GM19238 (cell line): ENCODE measurements at regions not wholly inside any gene's neighbourhood (a gene's known extent, or its start where the extent isn't known, plus 50 kb on each side); places are given as distances from the start of the nearest gene placed in this dataset.

Source experiments
- DNase-seq: peaks from one replicate; pipeline ENCODE4 v3.0.0; 2011; ENCODE audit warnings: low spot score; ENCODE audit not compliant: insufficient read length

DNA sequence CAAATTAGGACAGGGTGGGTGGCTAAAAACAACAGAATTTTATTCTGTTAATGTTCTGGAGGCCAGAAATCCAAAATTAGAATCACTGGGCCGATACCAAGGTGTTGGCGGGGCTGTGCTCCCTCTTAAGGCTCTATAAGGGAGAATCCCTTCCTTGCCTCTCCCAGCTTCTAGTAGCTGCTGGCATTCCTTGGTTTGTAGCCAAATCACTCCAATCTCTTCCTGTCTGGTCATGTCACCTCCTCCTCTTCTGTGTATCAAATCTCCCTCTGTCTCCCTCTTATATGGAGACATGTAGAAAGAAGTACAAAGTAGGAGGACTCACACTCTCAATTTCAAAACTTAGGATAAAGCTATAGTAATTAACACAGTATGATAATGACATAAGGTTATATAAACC lies 102.9 kb upstream of the SIRPA start:
- DNase-seq: no peak

DNA sequence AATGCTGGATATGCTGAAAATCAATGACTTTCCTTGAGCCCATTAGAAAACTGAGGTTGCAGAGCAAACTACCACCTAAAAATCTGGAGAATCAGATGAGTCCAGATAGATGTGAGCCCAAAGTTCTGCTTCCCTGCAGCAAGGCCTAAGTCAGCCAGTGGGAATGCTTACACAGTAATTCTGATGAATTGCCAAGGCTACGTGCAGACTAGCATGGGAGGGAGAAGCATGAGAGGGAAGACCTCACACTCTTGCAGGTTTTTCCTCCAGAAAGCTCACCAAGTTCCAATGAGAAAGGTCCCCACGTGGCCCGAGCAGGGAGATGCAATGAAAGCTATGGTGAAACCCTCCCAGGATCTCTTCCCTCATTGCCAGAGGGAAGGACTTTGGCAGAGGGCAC lies 104.8 kb upstream of the SIRPA start:
- DNase-seq: no peak

GRCh38 chr20:1788044-1788443 lies 107.2 kb upstream of the SIRPA start:
- no peak for DNase-seq

- DNase-seq: no peak
Measured at GRCh38 chr20:1786486-1786885, 108.7 kb upstream of the SIRPA start.

DNA sequence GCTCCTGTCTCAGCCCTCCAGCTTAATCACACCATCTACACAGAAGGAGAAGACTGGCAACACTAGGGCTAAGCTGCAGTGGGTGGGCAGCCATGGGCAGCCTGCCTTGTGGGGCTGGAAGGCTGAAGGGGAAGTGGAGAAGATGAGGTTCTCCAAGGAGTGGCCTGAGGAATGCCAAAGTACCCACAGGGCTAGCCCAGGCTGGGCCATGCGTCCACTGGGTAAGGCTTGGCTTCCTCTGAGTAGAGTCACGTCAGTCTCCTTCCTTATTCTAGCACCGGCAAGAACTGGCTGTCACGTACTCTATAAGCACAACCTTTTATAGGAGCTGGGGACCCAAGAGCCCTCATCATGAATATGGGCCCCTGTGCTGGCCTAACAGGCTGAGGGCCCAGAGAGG lies 110.6 kb upstream of the SIRPA start:
- no peak for DNase-seq

DNA sequence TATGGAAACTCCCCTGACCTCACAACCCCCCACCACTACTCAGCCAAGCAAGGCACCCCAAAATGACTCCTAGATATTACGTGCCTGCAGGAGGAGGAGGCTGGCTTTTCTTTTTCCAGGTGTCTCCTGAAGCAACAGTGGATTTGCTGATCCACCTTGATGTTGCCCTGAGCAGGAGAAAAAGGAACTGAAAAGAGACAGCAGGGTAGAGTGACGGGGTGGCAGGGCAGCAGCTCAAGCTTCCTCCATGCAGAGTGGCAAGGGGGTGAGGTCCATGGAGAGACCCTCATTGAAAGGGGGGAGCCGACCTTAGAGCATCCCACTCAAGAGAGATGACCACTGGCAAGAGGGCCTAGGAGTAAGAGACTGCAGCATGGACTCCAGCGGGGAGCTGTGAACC lies 112.0 kb upstream of the SIRPA start:
- no peak for DNase-seq

DNA sequence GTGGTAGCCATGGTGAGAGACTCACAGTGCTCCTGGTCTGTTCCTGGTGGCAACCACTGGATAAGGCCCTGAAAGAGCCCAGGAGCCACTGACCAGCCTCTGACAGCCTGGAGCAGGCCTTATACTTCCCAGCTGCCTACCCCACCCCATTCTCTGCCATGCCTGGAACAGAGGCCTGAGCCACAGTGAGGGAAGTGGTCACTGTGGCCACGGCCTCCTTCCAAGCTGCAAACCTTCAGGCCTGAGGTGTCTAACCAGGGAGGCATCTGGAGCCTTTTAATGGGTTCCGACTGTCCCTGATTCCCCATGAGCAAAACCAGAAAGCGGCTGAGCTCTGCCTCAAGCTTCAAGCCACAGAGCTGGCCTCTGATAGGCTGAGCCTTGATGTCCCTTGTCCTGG lies 113.0 kb upstream of the SIRPA start:
- DNase-seq: no peak

DNA sequence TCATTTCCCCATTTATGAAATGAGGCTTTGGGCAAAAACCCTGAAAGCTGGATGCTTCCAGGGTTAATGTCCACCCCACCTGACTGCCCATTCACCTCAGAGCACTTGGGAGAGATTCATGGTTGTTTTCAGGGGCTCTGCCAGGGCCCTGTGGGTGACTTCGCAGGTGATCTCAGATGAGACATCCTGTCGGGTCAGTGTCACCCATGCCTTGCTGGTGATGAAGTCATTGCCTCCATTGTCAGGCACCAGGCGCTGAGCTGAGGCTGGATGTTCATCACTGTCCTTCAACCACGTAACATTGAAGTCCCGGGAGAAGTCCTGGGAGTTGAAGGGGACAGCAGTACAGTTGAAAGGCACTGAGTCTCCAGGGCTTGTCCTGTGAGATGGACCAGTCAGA lies 115.6 kb upstream of the SIRPA start:
- DNase-seq: no peak

- DNase-seq: no peak
Measured at GRCh38 chr20:1778338-1778737, 116.9 kb upstream of the SIRPA start.

DNA sequence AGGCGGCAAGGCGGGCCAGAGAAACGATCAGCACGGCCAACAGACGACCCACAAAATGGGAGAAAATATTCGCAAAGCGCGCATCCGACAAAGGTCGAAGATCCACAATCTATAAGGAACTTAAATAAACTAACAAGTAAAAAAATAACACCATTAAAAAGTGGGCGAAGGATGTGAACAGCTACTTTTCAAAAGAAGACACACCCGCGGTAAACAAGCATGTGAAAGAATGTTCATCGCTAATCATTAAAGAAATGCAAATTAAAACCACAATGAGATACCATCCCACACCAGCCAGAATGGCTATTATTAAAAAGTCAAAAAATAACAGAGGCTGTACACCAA lies 117.8 kb upstream of the SIRPA start:
- DNase-seq: no peak

DNA sequence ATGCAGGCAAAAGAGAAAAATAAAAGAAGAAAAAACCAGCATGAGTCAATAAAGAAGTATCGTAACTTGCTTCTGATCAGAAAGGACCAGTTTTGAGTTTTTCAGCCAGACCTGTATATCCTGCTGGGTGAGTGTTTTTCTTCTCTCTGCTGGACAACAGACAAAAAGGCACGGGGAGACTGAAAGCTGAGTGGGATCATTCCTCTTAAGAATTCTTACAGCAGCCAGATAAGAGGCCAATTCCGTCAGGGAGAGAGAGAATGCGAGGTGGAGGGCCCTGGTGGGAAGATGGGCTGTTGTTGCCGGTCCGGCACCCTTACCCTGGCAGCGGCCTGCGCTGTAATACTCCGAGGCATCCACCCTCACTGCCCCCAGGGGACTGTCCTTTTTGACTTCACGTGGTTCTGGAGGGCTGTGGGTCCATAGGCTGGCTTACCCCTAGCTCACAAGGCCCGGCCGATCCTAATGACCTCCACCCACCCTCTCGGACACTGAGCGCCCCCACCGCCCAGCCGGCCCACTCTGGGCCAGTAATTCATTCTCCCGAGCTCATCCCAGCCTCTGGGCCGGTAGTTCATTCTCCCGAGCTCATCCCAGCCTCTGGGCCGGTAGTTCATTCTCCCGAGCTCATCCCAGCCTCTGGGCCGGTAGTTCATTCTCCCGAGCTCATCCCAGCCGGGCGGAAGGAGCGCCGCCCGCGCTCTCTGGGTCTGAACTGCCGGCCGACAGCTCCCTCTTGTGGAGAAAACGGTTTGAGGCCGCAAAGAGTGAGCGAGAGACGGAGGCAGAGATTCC lies 118.3 kb upstream of the SIRPA start:
- DNase-seq: peak; percentile 68

DNA sequence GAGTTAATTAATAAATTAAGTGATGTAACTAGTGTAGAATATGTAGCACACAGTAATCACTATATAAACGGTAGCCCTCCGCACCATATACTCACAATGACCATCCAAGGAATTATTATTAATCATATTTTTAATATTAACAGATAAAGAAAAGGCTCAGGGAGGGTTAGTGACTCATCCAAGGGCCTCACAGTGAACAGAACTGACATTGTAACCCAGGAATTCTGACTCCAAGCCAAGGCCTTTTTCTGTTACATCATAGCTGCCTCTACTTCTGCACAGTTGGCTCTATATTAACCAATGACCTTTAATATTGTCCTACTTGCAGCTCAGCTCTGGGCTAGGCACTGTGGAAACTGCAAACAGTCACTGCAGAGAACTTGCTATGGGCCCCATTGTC lies 117.5 kb upstream of the SIRPG start:
- no peak for DNase-seq

GRCh38 chr20:1774479-1774878 lies 116.9 kb upstream of the SIRPG start:
- no peak for DNase-seq

- no peak for DNase-seq
Measured at GRCh38 chr20:1773816-1774215, 116.2 kb upstream of the SIRPG start.

GRCh38 chr20:1769491-1769890 lies 111.9 kb upstream of the SIRPG start:
- DNase-seq: no peak

GRCh38 chr20:1766731-1767130 lies 109.2 kb upstream of the SIRPG start:
- no peak for DNase-seq

- DNase-seq: peak; percentile 48
Measured at GRCh38 chr20:1764136-1765033, 106.8 kb upstream of the SIRPG start.

GRCh38 chr20:1761598-1761997 lies 104.0 kb upstream of the SIRPG start:
- no peak for DNase-seq

- DNase-seq: no peak
Measured at GRCh38 chr20:1761116-1761515, 103.5 kb upstream of the SIRPG start.

GRCh38 chr20:1758765-1759164 lies 101.2 kb upstream of the SIRPG start:
- DNase-seq: no peak

GRCh38 chr20:1757606-1758512 lies 100.3 kb upstream of the SIRPG start:
- no peak for DNase-seq

DNA sequence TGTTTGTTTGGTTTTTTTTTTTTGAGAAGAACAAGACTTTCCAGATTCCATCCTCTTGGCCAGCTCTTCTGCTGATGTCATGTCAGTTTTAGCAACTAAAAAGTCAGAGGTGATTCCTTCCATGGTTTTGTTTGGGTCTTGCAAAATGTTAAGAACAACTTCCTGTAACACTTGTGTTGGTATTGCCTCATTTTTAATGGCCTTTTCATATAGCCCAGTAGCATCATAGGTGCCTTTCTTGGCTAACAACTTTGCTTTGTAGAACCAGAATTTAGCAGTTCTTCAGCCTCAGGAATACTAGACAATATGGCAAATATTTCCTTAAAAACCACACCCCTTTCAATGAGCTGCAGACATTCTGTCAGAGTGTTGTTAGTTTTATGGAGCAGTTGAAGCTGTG lies 99.5 kb upstream of the SIRPG start:
- no peak for DNase-seq
